ENCODE measurements at regions not wholly inside any gene's neighbourhood (a gene's known extent, or its start where the extent isn't known, plus 50 kb on each side); places are given as distances from the start of the nearest gene placed in this dataset.
"Not testable (repeated sequence)": the region's sequence is repeated elsewhere in the genome, so short reads cannot be mapped to it uniquely, and the experiment has no call there.

DNA sequence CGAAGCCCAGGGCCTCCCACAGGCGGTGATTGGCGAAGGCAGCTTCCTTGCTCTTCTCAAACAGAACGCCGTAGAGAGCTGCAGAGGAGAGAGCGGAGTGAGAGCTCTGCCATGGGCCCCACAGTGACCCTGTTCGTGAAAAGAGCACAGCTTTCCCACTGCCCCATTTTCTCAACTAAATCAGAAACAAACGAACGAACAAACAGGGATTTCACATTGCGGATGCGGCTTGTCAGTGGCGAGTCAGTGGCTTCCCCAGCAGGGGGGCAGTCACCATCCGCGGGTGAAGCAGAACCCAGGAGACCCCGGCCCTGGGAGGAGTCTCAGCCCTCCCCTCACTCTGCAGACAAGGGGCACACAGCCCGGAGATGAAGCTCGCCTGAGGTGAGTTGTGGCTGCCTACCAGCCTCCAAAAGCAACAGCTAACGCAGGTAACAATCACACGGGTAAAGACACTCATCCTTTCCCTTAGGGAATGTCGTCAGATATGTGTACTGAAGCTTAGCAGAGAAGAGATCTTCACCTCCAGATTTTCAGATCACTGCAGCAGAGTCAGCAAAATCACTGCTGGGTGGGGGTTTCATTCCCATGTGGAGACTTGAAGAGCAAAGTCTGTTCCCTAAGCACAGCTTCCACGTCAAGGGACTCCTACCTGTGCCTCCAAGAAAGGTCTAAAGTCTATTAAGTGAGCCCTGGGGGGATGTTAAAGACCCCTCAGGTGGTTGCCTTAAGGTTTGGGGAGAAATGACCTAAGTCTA is 51.2 kb upstream of the GPR31 start:
- no peak for DNase-seq

DNA sequence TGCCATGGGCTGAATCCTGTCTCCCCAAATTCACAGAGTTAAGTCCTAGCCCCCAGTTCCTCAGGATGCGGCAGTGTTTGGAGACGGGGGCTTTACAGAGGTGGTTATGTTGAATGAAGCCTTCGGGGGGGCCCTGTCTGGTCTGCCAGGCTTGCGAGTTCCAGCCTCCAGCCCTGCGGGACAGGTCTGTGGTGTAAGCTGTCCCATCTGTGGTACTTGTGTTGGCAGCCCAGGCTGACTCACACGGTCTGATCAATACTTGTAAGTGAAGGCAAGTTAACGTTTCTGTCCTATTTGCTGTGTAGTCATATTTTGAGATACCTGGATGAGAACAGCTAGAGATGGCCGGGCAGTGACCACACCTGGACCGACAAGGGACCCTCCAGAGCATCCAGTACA is 51.8 kb upstream of the GPR31 start:
- no peak for DNase-seq

DNA sequence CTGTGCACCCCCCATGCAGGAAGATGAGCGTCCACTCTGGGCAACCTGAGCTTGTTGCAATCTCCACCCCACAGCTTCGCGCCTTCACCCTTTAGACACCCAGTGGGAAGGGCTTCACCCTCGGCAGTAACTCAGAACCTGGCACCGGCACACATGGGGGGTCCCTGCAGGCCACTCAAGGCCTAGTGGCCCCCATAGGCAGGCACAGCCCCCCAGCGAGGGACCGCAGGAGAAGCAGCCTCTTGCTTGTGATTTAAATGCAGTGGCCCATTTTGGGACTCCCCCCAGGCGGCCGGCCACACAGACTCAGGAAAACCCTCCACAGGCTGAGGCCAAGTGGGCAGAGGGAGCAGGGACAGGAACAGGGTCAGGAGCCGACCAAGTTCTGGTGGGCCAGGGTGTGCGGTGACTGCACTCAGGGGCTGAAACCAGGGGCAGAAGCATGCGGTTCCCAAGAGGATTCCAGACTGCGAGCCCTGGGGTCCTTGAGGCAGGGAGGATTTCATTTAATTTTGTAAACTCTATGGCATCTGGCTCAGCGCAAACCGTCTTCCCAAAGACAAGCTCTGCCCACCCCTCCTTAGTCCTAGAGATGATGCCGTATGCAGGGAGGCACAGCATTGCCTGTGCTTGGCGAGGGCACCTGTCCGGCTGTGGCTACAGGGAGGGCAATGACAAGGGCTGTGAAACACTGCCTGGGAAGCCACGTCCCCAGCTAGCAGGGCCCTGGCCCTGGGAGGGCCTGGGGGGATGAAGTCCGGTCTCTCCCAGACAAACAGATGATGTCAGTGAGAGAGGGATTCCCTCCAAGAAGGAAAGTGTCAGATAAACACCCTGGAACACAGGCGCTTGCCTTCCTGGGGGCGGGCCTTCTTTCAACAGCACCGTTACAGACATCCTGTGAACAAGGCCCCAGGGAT is 52.9 kb upstream of the GPR31 start:
- no peak for DNase-seq

DNA sequence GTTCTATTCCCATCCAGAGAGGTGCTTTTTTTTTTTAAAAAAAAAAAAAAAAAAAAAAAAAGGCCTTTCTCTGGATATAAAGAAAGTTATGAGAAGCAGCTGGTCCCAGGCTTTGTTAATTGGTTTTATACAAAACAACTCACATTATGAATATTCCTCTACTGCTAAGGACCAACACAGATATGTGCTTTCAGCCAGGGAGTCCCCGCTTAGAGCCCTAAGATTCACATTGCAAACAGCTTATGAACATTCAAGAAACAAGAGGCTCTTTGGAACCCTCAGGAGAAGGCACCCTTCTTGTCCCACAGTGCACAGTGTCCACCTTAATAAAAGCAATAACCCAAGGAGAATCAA is 53.5 kb upstream of the GPR31 start:
- no peak for DNase-seq

DNA sequence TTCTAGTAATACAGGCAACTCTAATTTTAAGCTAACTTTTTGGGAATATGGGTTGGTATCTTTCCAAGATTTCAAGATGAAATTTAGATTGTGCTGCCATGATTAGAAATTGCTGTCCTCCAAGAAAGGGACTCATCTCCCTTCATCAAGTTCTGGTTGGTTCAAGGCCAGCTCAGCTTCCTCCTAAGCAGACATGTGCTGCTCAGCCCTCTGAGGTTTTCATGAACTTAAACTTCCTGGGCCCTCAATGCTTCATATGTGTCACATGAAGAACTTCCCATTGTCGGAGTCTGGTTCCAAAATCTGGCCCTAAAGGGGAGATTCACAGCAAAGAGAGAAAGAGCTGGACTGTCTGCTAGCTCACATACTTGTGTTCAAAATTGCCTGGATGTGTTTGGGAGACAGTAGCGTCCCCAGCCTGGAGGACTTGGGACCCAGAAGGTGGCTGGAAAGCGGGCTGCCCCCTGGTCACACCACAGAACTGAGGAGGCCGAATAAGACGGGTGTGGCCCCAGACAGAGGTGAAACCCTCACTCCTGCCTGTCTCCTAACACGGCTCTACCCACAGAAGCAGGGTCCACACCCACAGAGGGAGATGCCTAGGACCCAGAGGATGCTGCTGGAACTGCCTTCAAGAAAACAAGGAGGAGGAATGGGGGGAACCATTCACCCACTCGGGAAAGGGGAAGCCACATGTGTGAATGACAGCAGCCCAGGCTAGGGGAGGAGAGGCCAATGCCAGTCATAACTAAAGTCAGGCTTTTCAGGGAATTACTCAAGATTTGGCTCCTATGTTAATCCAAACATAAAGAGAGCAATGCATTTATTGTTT is 54.3 kb upstream of the GPR31 start:
- DNase-seq: no peak

DNA sequence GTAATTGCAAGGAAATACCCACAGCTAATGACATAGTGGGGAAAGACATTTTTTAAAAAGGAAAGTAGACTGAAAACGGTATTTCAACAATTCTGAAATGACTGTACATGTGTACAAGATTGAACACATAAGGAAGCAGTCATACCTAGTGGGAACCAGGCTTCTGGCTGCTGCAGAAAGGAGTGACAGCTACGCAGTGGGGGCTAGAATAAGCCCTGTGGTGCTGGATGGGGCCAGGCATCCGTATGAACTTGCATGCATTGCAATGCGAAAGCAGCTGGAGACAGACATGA is 54.9 kb upstream of the GPR31 start:
- DNase-seq: no peak

DNA sequence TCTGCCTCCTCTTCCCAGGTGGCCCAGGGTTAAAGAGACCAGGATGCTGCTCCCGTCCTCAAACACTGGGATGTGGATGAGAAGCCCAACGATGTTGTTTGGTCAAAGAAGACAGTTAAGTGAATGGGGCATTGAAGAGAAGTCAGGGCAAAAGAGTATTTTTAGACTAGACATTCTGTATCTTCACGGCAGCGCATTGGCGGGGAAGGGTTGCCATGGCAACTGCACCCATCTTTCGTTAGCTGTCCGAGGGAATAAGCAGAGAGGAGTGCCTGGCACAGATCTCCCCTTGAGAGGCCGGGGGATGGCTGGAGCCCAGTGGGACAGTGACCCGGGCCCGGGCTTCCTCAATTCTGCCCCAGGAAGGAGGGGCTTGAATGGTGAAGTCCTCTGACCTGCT is 56.4 kb upstream of the GPR31 start:
- DNase-seq: no peak

DNA sequence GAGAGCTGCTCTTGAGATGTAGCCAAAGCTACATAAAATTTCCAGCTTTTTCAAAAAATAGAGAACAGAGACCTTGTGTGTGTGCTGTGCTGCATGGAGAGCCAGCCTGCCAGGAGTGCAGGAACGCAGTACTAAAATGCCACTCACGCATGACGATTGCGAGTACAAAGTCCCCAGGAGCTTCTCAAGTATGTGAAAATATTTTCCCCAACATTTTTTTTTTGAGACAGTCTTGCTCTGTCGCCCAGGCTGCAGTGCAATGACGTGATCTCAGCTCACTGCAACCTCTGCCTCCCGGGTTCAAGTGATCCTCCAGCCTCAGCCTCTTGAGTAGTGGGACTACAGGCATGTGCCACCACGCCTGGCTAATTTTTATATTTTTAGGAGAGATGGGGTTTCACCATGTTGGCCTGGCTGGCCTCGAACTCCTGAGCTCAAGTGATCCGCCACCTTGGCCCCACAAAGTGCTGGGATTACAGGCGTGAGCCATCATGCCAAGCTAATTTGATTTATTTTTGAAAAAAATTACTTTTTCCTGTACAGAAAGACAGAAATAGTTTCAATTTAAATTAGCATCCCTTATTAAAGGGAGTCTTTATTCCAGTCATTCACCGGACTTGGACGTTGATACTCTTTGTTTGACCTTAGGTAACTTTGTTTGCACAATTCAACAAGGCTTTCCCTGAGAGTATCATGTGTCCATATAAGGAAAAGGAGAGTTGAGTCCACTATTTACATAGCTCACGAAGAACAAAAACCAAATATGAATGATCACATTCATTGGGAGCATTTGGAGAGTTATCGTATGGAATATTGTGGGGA is 57.9 kb upstream of the GPR31 start:
- DNase-seq: not testable (repeated sequence)

DNA sequence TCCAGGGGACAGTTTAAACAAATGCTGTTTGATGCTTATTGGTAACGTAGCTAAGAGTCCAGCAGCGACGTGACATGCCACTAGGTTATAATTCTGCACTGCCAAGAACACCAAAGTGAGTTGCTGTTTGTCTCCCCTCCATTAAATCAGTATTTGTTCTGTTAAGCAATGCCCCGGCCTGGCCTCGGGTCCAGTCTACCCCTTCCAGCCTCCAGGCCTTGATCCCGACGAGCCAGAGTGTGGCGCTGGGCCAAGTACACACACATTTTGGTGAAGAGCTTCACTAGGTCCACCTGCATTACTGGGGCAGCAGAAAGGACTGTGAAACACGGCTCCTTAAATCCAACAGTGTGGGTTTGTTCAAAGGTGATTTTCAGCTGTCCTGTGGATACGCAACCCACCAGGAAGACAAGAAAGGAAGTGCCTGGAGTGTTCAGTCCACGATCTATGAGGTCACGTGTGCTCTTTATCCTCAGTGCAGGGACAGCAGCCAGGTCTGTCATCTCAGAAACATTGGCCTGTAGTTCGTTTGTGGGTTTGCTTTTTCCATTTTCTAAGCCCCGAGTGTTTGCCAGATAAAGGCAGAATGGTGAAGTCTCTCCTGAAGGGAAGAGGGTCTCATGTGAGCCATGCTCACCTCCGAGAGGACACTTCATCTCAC is 58.7 kb upstream of the GPR31 start:
- DNase-seq: not testable (repeated sequence)

DNA sequence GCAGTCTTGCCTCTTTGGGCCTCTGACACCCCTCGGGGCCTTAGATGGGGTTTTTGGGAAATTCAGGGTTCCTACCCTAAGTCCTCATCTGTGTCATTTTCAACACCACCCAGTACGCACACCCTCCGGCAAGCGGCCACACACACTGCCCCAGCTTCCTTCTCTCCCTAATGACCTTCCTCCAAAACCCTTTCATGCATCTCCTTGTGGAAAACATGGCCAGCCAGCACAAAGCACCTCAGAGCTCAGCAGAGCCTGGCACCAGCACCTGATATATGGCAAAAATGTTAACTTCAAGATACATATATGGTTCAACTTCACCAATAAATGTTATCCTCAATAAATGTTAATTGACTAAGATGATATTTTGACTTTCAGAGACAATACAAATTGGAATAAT is 59.3 kb upstream of the GPR31 start:
- DNase-seq: not testable (repeated sequence)

DNA sequence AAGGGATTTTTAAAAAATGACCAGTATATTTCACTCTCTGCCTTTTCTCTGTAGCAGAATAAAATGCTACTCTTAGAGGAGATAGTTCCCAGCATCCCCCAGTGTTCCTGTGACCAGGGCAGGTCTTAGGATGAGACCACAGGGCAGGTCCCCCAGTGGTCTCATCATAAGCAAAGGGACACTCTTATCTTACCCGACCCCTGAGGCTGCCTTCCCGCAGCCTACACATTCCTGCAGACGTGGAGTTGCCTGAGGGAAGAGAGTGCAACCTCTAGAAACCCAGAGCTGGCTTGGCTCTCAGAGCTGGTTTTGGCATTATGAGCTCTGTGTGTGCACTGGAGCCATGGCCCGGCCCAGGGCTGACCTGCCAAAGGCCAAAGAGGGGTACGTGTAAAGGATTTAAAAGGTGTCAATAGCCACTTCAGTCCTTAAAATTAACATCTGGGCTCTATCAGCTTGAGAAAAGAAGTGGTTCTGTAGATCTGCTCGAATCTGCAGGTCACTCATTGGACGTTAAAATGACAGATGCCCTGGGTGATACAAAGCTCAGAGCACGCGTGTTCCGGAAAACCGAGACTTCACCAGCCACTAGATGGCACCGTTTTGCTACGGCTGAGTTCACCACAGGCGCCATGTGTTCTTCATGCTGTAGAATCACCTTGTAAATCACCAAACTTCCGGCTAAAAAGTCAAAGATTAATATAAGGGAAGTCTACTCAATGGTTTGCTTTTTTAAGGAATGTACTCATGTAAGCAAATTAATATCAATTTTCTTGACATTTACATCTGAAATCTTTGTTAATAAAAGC is 60.4 kb upstream of the GPR31 start:
- peak; percentile 37 for DNase-seq

DNA sequence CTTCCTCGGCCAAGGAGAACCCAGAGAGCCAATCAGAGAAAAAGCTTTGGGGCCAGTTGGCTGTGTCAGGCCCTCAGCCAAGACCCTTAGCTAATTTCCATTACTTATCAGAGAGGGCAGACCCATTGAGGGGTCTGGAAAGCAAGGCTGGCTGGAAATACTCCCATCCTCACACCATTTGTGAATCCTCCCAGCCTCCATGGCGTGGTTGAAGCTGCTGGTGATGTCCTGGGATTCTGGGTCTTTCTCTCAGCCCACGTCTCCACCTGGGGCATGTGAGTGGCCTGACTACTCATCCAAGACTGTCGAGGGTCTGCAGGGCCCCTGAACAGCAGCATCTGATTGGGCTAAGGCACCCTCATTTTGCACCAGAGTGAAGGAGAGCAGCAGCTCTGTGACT is 61.3 kb upstream of the GPR31 start:
- not testable (repeated sequence) for DNase-seq

DNA sequence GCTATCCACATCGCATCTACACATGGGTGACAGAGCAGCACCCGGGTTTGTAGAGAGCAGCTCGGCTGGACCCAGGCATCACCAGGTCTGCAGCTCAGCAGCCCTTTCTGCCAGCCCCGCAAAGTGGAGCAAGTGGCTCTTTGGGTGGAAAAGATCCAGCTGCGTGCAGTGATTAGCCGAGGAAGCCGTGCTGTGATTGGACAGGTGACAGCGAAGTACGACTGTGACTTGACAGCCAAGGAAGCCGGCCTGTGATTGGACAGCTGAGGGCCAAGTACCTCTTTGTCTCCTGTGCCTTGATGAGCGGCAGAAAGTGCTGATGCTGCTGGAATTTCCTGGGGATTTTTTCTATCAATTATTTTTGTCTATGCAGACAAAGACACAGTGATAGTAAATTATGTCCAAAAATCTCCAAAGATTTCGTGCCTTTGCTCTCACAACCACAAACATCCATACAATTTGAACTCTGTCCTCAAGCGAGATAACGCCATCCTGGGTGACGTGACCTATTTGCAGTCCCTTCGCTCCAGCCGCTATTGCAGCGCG is 62.3 kb upstream of the GPR31 start:
- DNase-seq: no peak

DNA sequence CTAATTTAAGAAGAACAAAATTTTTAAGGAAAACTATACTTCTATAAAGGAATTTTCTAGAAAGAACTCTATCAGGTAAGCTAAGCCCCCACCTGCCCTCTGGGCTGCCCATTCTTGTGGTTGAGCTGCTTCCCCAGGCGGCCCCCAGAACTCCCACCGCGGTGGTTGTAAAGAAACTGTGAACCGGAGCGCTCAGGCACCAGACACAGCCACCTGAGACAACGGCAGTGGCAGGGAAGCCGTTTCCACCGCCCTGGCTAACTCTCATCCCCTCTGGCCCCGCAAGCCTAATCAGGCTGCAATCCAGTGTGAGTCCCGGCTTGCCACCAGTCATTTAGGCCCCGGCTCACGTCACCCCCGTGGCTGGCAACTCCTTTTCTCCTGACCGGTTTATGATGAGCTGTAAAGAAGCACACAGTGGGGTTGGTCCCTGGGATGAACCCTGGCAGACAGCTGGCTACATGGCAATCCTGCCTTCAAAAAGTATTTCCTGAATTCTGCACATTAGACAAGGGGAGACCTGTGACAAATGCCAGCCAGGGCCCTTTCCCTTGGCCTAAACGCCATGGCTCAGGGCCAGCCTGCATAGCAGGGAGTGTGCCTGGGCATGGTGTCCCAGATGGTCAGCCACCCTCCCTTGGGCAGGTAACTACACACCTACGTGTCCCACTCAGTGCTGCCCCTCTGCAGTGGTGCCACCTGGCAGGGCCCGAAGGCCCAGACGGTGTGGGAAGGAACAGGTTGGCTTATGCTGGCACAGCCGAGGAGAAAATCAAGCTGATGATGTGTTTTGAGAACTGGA is 63.8 kb upstream of the GPR31 start:
- DNase-seq: no peak

DNA sequence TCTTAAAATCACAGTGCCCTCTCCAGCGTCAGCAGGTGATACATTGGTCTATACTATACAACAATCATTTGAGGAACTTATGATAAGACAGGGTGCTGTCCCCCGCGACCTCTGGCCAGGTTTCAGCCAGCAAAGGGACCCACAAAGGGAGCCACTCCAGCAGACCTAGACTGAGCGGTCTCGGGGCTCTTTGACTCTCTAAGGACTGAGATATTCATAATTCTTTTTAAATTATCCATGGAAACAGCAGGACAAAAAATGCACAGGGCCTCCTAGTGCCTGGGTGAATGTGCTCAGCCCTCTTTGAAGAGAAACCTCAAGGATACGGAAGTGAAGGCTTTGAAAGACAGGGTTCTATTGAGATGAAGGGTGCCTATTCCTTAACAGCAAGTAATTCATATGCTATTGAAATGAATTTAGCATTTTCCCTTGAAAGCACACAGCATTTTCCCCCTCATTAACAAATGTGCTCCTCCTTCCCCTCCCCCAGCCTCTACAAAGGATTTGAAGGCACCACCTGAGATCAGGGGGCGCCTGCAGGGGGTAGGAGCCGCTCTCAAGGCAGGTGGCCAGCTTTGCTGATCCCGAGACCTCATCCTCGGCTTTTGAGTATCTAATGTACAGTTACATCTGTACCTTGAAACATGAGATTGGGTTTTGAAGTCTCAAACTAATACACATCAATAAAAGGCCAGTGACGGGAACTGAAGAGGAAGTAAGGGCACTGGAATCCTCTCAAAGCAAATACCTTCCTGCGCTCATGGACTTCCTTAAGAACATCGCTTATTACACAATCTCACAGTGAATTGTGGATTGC is 65.3 kb upstream of the UNC93A start:
- not testable (repeated sequence) for DNase-seq

DNA sequence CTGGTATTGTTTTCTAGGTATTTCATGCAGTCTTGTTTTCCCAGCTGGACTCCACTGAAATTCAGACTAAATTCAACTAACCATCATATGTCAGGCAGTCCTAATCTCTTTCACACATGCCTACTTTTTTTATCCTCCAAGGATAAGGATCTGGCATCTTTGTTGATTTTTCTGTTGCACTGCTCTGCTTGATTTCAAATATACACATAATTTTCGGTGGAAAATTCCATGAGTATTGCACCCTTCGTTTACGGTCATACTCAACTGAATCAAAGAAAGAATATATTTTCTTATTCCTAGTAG is 64.8 kb upstream of the UNC93A start:
- DNase-seq: no peak

DNA sequence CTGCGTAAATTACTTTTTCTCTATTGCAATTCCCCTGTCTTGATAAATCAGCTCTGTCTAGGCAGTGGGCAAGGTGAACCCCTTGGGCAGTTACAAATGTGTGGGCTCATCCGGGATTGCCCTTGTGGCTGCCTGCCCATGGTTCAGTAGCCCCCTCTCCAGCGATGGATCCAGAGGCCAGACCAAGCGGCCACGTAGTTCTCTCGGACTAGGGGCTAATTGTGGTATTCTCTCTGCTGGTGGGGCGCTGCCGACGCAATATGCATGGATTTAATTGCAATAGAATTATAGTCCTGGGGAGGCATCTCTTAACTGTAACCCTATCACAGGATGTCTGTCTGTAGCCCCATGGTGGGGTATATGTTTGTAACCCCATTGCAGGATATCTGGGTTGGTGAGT is 64.3 kb upstream of the UNC93A start:
- no peak for DNase-seq

DNA sequence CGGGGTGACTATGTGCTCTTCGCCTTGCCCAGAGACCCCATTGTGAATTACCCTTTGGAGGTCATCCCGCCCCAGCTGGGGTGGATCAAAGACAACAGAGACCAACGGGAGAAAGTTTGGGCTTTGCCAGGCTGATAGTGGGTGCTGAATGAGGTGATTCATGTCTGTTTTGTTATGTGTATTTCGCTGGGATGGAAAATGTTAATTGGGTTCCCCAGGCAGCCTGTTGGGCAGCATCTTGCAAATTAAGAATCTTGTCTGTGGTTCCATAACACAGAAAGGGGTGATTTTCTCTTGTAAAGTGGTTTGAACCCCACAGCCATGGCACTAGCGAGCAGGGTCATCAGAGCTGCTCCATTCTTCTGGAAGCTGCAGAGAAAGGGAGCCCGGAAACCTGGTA is 63.1 kb upstream of the UNC93A start:
- DNase-seq: no peak

DNA sequence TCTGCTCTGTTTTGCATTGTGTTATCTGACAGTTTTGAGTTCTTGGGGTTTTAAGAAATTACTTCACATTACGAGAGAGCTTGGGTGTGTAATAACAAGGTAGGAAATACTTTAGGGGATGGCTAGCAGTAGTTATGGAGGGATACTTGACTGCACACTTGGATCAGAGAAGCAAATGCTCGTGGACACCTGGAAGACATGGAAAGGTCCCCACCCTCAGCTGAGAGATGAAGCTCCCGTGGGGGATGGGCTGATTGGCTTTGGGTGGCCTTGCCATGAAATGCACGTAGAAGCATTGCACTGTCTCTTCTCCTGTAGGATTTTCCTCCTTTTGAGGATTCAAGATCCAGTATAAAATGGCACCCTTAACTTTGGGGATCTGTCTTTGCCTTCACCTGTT is 61.5 kb upstream of the UNC93A start:
- DNase-seq: no peak

All from stimulated activated CD4-positive, alpha-beta T cell treated with anti-CD3 and anti-CD28 coated beads, Interleukin-4, amount 100 ng/mL, for 24 hours (primary cell).